Calu3 (cell line): ENCODE measurements at regions not wholly inside any gene's neighbourhood (a gene's known extent, or its start where the extent isn't known, plus 50 kb on each side); places are given as distances from the start of the nearest gene placed in this dataset.

Experiments
- BruUV-seq: library from RNA; stranded (reverse); fragments of 400-500 nt; replicated peaks from 2 replicates; lab custom pipeline; 2021; lab: Mats Ljungman, UMichigan
- CTCF ChIA-PET: fragments of 300-600 bp; sonication (Branson Sonifier 250); formaldehyde crosslinking; loops from one replicate; lab custom pipeline; 2022; ENCODE audit warnings: antibody characterized with exemption; lab: Charles Lee
- DNase-seq: peaks from one replicate; pipeline ENCODE4 v3.0.0; 2022
- H3K27ac Mint-ChIP-seq: one replicate; pipeline ENCODE4 v1.8.0; 2022; ENCODE audit warnings: mixed read lengths; ENCODE audit not compliant: unreplicated experiment
- H3K27me3 Mint-ChIP-seq: one replicate; pipeline ENCODE4 v1.8.0; 2022; ENCODE audit warnings: mixed read lengths; ENCODE audit not compliant: unreplicated experiment
- H3K36me3 Mint-ChIP-seq: one replicate; pipeline ENCODE4 v1.8.0; 2022; ENCODE audit warnings: mild to moderate bottlenecking, moderate library complexity, mixed read lengths; ENCODE audit not compliant: insufficient read depth, unreplicated experiment
- H3K4me1 Mint-ChIP-seq: one replicate; pipeline ENCODE4 v1.8.0; 2022; ENCODE audit warnings: mild to moderate bottlenecking, low read depth, mixed read lengths; ENCODE audit not compliant: unreplicated experiment
- H3K4me3 Mint-ChIP-seq: one replicate; pipeline ENCODE4 v1.8.0; 2022; ENCODE audit warnings: mild to moderate bottlenecking, low read depth, moderate library complexity, mixed read lengths; ENCODE audit not compliant: unreplicated experiment
- H3K9me3 Mint-ChIP-seq: one replicate; pipeline ENCODE4 v1.8.0; 2022; ENCODE audit warnings: low read depth, mixed read lengths; ENCODE audit not compliant: unreplicated experiment
- CTCF ChIP-seq: fragments of 200-600 bp; IDR thresholded peaks from one replicate; pipeline ENCODE4 v1.8.0; 2022; ENCODE audit warnings: antibody characterized with exemption; ENCODE audit not compliant: unreplicated experiment
- intact Hi-C: fragments of 100-400 bp; cut with micrococcal nuclease; formaldehyde crosslinking; loops from one replicate; pipeline ENCODE4 v1.10.0; 2022; ENCODE audit not compliant: unreplicated experiment

GRCh38 chr21:18776936-18777335 is 373.4 kb upstream of the TMPRSS15 start:
- no peak for DNase-seq
- H3K4me1 Mint-ChIP-seq: no peaks in the 10 kb centered on the region
- CTCF ChIA-PET: no interaction called here
- no peaks in the 10 kb centered on the region for H3K27me3 Mint-ChIP-seq
- H3K9me3 Mint-ChIP-seq: peaks cover 6% of the 10 kb centered on the region
- H3K27ac Mint-ChIP-seq: no peak overlapping the region
- BruUV-seq: no TSS peak
- no peaks in the 10 kb centered on the region for H3K36me3 Mint-ChIP-seq
- no peak overlapping the region for H3K4me3 Mint-ChIP-seq
- intact Hi-C loops: no loop called here
- no peak for TF ChIP-seq CTCF

GRCh38 chr21:18782721-18783120 is 379.1 kb upstream of the TMPRSS15 start:
- no peaks in the 10 kb centered on the region for H3K4me1 Mint-ChIP-seq
- no peak for DNase-seq
- no peaks in the 10 kb centered on the region for H3K36me3 Mint-ChIP-seq
- H3K9me3 Mint-ChIP-seq: peaks cover 7% of the 10 kb centered on the region
- no peak overlapping the region for H3K27ac Mint-ChIP-seq
- H3K27me3 Mint-ChIP-seq: no peaks in the 10 kb centered on the region
- CTCF ChIA-PET: no interaction called here
- TF ChIP-seq CTCF: no peak
- no peak overlapping the region for H3K4me3 Mint-ChIP-seq
- no TSS peak for BruUV-seq
- intact Hi-C loops: no loop called here

GRCh38 chr21:18801468-18801867 is 397.9 kb upstream of the TMPRSS15 start:
- no peak for TF ChIP-seq CTCF
- Mint-ChIP-seq H3K4me1 (no peaks in the 10 kb centered on the region), H3K27me3 (no peaks in the 10 kb centered on the region), H3K4me3 (no peak overlapping the region), H3K36me3 (no peaks in the 10 kb centered on the region), H3K27ac (no peak overlapping the region), H3K9me3 (peaks cover 9% of the 10 kb centered on the region)
- DNase-seq: no peak
- CTCF ChIA-PET: no interaction called here
- no TSS peak for BruUV-seq
- intact Hi-C loops: no loop called here

- no peak for DNase-seq
- BruUV-seq: no TSS peak
- CTCF ChIA-PET: no interaction called here
- H3K4me3 Mint-ChIP-seq: no peak overlapping the region
- no peaks in the 10 kb centered on the region for H3K27me3 Mint-ChIP-seq
- no peak for TF ChIP-seq CTCF
- no peaks in the 10 kb centered on the region for H3K36me3 Mint-ChIP-seq
- H3K27ac Mint-ChIP-seq: no peak overlapping the region
- peaks cover 18% of the 10 kb centered on the region for H3K9me3 Mint-ChIP-seq
- intact Hi-C loops: no loop called here
- H3K4me1 Mint-ChIP-seq: no peaks in the 10 kb centered on the region
Observed at GRCh38 chr21:18803624-18804023, 400.0 kb upstream of the TMPRSS15 start.

GRCh38 chr21:18810136-18810535 is 406.6 kb upstream of the TMPRSS15 start:
- no peak overlapping the region for H3K27ac Mint-ChIP-seq
- no TSS peak for BruUV-seq
- no peaks in the 10 kb centered on the region for H3K27me3 Mint-ChIP-seq
- H3K4me3 Mint-ChIP-seq: no peak overlapping the region
- H3K36me3 Mint-ChIP-seq: no peaks in the 10 kb centered on the region
- no peak for DNase-seq
- intact Hi-C loops: no loop called here
- no peaks in the 10 kb centered on the region for H3K4me1 Mint-ChIP-seq
- no peak for TF ChIP-seq CTCF
- CTCF ChIA-PET: no interaction called here
- peaks cover 26% of the 10 kb centered on the region for H3K9me3 Mint-ChIP-seq
